Activated CD4-positive, alpha-beta memory T cell treated with anti-CD3 and anti-CD28 coated beads, Interleukin-2, amount 10 ng/mL, durations not matched to agents 7 days and 5 days (primary cell): ENCODE measurements at regions not wholly inside any gene's neighbourhood (a gene's known extent, or its start where the extent isn't known, plus 50 kb on each side); places are given as distances from the start of the nearest gene placed in this dataset.

ENCODE experiments used
- CTCF ChIA-PET: fragments of 350-600 bp; sonication (Branson Sonifier 250); formaldehyde crosslinking; loops from one replicate; lab custom pipeline; 2021; ENCODE audit warnings: antibody characterized with exemption, inconsistent platforms; lab: Charles Lee
- POLR2A ChIA-PET: fragments of 350-600 bp; sonication (Branson Sonifier 250); formaldehyde crosslinking; loops from one replicate; lab custom pipeline; 2021; ENCODE audit warnings: antibody characterized with exemption; lab: Charles Lee
- DNase-seq: peaks from one replicate; pipeline ENCODE4 v3.0.0-alpha.2; 2020
- H3K27ac Mint-ChIP-seq: one replicate; pipeline ENCODE4 v1.8.0; 2021; ENCODE audit warnings: mild to moderate bottlenecking, mixed read lengths
- H3K27me3 Mint-ChIP-seq: one replicate; pipeline ENCODE4 v1.8.0; 2021; ENCODE audit warnings: mixed read lengths
- H3K36me3 Mint-ChIP-seq: one replicate; pipeline ENCODE4 v1.8.0; 2021; ENCODE audit warnings: low read depth, mixed read lengths
- H3K4me1 Mint-ChIP-seq: one replicate; pipeline ENCODE4 v1.8.0; 2021; ENCODE audit warnings: mixed read lengths
- H3K4me3 Mint-ChIP-seq: one replicate; pipeline ENCODE4 v1.8.0; 2021; ENCODE audit warnings: mild to moderate bottlenecking, mixed read lengths
- H3K9me3 Mint-ChIP-seq: one replicate; pipeline ENCODE4 v1.8.0; 2021; ENCODE audit warnings: mixed read lengths

DNA sequence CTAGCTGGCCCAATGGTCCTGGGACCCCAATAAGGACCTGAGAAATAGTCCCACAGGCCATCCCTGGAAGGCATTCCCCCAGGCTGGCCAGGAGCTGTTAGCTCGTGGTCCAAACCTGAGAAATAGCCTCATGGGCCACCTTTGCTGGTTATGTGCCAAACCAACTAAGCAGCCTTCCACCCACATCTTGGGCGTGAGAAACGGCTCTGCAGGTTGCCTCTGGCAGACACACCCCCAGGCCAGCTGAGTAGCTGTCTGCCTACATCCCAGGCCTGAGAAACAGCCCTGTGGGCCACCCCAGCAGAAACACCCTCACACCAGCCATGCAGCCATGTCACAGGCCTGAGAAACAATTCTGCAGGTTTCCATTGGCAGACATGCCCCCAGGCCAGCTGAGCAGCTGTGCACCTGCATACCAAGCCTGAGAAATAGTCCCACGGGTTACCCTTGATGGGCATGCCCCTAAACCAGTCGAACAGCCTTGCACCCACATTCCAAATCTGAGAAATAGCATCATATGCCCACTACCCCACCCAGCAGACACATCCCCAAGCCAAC, 567.8 kb upstream of the ID4 start:
- ChIA-PET CTCF (no interaction called here), POLR2A (no interaction called here)
- H3K9me3 Mint-ChIP-seq = peaks cover 5% of the 10 kb centered on the region

DNA sequence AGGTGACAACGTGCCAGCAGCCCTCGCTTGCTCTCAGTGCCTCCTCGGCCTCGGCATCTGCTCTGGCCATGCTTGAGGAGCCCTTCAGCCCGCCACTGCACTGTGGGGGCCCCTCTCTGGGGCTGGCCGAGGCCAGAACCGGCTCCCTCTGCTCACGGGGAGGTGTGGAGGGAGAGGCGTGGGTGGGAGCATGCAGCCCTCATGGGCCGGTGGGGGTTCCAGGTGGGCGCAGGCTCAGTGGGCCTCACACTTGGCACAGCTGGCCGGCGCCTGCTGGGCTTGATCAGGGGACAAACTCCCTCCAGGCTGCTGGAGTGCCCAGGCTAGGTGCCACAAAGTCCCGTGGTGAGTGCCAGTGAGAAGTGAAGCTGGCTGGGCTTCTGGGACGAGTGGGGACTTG, 566.6 kb upstream of the ID4 start:
- CTCF ChIA-PET = no interaction called here

More for the DNA sequence above, 567.8 kb upstream of the ID4 start:
- Mint-ChIP-seq H3K4me3 (no peak overlapping the region), H3K27me3 (no peaks in the 10 kb centered on the region), H3K4me1 (no peaks in the 10 kb centered on the region), H3K36me3 (no peaks in the 10 kb centered on the region), H3K27ac (no peak overlapping the region)
- DNase-seq = no peak

DNA sequence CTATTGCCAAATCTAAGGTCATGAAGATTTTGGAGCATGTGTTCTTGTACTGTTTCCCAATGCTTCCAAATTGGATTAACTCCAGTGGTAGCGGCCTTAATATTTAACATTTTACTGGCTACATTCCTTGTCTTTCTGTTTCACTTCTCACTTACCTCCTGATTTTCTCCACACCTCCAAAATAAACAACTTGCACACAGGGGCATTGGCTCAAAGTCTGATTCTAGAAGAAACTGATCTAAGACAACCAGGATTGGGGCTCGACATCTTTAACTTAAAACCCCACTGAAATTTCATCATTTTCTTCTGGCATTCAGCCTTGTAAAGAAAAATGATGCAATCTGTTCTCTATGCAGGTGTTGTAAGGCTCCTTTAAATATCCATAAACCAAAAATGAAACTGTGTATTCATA, 557.9 kb upstream of the ID4 start:
- no peak overlapping the region for H3K4me3 Mint-ChIP-seq
- no peaks in the 10 kb centered on the region for H3K27me3 Mint-ChIP-seq
- peaks cover 4% of the 10 kb centered on the region for H3K9me3 Mint-ChIP-seq
- POLR2A ChIA-PET = no interaction called here
- DNase-seq = no peak
- H3K27ac Mint-ChIP-seq = no peak overlapping the region
- H3K36me3 Mint-ChIP-seq = no peaks in the 10 kb centered on the region
- H3K4me1 Mint-ChIP-seq = no peaks in the 10 kb centered on the region
- CTCF ChIA-PET = no interaction called here

More for the DNA sequence above, 566.6 kb upstream of the ID4 start:
- DNase-seq = no peak
- Mint-ChIP-seq H3K36me3 (no peaks in the 10 kb centered on the region), H3K27ac (no peak overlapping the region), H3K4me1 (no peaks in the 10 kb centered on the region), H3K27me3 (no peaks in the 10 kb centered on the region), H3K4me3 (no peak overlapping the region), H3K9me3 (peaks cover 5% of the 10 kb centered on the region)
- POLR2A ChIA-PET = no interaction called here

DNA sequence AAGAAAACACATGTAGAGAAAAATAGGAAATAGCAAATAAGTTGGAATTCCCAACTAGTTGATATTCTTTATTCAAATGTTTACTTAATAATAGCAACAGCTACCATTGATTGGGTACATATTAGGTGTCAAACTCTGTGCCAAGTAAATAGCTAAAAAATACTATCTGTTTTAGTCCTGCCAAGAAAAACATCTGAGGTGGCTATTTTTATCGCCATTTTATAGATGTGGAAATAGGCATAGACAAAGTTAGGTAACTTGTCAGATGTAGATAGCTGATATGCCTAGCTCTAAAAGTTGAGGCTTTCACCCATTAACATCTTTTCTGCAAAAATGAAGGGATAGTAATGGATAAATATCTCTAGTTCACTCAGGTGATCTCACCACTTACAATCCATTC, 549.2 kb upstream of the ID4 start:
- Mint-ChIP-seq H3K4me1 (no peaks in the 10 kb centered on the region), H3K4me3 (no peak overlapping the region), H3K36me3 (no peaks in the 10 kb centered on the region), H3K9me3 (peaks cover 8% of the 10 kb centered on the region), H3K27ac (no peak overlapping the region), H3K27me3 (no peaks in the 10 kb centered on the region)
- ChIA-PET CTCF (no interaction called here), POLR2A (no interaction called here)
- no peak for DNase-seq

DNA sequence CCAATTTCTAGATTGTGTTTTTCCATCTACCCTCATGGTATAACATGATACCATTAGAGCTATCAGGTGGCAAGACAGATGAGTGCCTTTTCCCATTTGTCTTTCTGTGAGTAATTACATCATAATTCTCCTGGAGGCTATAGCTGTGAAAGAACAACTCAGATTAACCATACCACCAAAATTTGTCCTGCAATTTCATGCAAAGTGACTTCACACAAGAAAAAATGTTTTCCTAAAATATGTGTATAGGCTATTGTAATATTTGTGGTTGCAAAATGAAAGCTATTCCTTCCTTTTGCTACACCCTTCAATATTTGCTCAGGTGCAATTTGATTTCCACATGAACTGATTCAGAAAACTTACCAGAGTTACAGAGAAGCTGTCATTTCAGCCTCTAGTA, 547.7 kb upstream of the ID4 start:
- DNase-seq = no peak
- no peak overlapping the region for H3K27ac Mint-ChIP-seq
- no peaks in the 10 kb centered on the region for H3K27me3 Mint-ChIP-seq
- ChIA-PET CTCF (no interaction called here), POLR2A (no interaction called here)
- H3K4me1 Mint-ChIP-seq = no peaks in the 10 kb centered on the region
- H3K36me3 Mint-ChIP-seq = no peaks in the 10 kb centered on the region
- H3K9me3 Mint-ChIP-seq = peaks cover 10% of the 10 kb centered on the region
- H3K4me3 Mint-ChIP-seq = no peak overlapping the region

DNA sequence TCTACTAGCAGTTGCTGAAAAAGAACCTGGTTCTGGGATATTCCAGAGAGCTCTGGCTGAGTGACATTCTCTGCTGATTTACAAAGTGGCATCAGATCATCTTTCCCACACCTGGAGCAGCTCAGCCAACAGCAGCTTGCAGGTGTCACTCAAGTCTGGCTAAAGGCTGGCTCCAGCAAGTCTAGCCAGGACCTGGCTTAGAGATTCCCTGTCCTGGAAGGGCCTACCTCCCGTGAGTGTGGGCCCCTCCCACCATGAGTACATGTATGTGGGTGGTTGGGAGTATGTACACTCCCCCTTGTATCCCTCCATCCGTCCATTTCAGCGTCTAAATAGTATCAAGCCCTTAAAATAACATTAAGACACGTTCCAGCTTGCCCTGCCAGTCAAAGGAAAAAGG, 539.3 kb upstream of the ID4 start:
- Mint-ChIP-seq H3K27me3 (no peaks in the 10 kb centered on the region), H3K36me3 (no peaks in the 10 kb centered on the region), H3K9me3 (peaks cover 5% of the 10 kb centered on the region), H3K4me3 (no peak overlapping the region), H3K4me1 (no peaks in the 10 kb centered on the region), H3K27ac (no peak overlapping the region)
- ChIA-PET CTCF (no interaction called here), POLR2A (no interaction called here)
- DNase-seq = no peak

DNA sequence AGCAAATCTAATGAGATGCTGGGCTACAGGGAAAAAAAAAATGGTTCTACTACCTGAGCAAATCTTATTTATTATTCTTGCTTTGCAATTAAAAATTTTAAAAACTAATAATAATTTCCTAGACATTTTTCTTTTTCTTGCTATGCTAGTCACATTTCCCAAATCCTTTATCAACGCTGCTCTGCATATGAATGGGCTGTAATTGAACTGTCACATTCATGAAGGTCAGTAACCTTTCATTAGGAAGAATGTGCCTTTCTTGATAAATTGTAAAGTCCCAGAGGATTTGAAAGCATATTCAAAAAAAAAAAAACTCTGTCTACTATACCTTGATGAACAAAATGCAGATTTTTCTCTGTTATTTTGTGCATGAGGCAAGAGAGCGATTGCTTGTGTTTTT, 538.7 kb upstream of the ID4 start:
- POLR2A ChIA-PET = no interaction called here
- H3K4me1 Mint-ChIP-seq = no peaks in the 10 kb centered on the region
- no peaks in the 10 kb centered on the region for H3K27me3 Mint-ChIP-seq
- no peaks in the 10 kb centered on the region for H3K36me3 Mint-ChIP-seq
- peaks cover 6% of the 10 kb centered on the region for H3K9me3 Mint-ChIP-seq
- CTCF ChIA-PET = no interaction called here
- no peak overlapping the region for H3K4me3 Mint-ChIP-seq
- no peak for DNase-seq
- H3K27ac Mint-ChIP-seq = no peak overlapping the region

DNA sequence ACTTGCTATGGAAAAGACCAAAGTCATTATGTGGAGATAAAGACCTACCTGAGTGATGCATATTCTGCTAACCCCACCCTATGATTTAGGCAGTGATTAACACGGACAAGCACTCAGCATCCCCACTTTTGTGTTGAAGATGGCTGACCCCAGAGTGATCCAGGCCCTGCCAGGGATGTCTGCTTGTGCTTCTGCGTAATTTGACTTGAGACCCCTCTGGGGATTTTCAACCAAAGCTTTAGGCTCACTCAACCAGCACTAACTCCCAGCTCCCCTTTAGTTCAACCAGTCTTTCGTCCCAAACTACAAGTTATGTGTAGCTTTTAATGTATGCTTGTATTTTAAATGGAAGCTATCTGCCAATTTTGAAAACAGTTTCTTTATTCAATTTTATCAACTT, 538.0 kb upstream of the ID4 start:
- Mint-ChIP-seq H3K36me3 (no peaks in the 10 kb centered on the region), H3K27me3 (no peaks in the 10 kb centered on the region), H3K4me3 (no peak overlapping the region), H3K4me1 (no peaks in the 10 kb centered on the region), H3K9me3 (peaks cover 4% of the 10 kb centered on the region), H3K27ac (no peak overlapping the region)
- CTCF ChIA-PET = no interaction called here
- POLR2A ChIA-PET = no interaction called here
- DNase-seq = no peak

DNA sequence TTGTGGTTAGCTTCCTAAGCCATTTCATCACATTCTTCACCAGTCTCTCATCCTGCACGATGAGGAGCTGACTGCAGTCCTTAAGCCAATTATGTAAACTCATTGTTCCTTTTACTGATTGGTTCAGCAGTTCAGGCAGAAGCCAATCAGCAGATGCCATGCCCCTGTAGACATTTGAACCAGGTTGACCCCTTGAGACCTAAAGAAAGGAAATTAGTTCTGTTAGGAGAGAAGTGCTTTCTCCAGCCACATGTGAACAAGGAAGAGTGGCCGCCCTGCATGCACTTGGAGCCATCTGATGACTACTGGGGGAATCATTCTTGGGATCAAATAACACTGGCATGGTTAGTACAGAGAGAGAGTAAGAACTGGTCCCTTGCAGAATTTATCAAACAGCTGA, 535.2 kb upstream of the ID4 start:
- ChIA-PET CTCF (interaction anchor here (0.6 kb wide), 1 partner anchor 14 kb away, joined by 5 read pairs; no protein-coding TSS in a partner anchor), POLR2A (no interaction called here)
- no peak overlapping the region for H3K4me3 Mint-ChIP-seq
- no peak overlapping the region for H3K27ac Mint-ChIP-seq
- H3K4me1 Mint-ChIP-seq = no peaks in the 10 kb centered on the region
- DNase-seq = no peak
- no peaks in the 10 kb centered on the region for H3K27me3 Mint-ChIP-seq
- H3K9me3 Mint-ChIP-seq = peaks cover 4% of the 10 kb centered on the region
- H3K36me3 Mint-ChIP-seq = no peaks in the 10 kb centered on the region

DNA sequence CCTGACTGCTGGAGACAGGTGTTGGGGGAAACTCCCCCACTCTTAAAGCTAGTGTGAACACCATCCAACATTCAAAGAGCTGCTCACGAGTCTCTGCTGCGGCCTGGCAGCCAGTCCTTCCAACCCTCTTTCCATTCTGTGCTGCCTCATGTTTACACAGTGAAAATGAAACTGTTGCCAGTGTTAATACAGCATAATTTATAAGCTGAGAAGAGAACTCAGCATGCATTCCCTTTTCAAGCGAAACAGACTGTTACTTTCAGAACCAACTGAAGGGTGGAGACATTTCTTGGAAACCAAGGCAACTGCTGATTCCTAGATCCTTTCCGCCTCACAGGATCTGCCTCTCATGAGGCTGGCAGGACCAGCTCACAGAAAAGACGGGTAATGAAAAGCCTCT, 533.8 kb upstream of the ID4 start:
- Mint-ChIP-seq H3K4me3 (no peak overlapping the region), H3K27me3 (no peaks in the 10 kb centered on the region), H3K36me3 (no peaks in the 10 kb centered on the region), H3K4me1 (no peaks in the 10 kb centered on the region), H3K27ac (no peak overlapping the region), H3K9me3 (peaks cover 4% of the 10 kb centered on the region)
- POLR2A ChIA-PET = no interaction called here
- CTCF ChIA-PET = no interaction called here
- DNase-seq = no peak

DNA sequence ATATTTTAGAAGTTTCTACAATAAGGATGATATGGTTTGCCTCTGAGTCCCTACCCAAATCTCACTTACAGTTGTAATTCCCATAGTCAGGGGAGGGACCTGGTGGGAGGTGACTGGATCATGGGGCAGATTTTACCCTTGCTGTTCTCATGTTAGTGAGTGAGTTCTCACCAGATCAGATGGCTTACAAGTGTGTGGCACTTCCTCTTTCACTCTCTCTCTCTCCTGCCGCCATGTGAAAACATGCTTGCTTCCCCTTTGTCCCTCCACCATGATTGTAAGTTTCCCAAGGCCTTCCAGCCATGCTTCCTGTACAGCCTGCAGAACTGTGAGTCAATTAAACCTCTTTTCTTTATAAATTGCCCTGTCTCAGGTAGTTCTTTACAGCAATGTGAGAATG, 527.5 kb upstream of the ID4 start:
- no peak overlapping the region for H3K27ac Mint-ChIP-seq
- no peaks in the 10 kb centered on the region for H3K27me3 Mint-ChIP-seq
- ChIA-PET CTCF (no interaction called here), POLR2A (no interaction called here)
- peaks cover 15% of the 10 kb centered on the region for H3K9me3 Mint-ChIP-seq
- H3K4me1 Mint-ChIP-seq = no peaks in the 10 kb centered on the region
- H3K36me3 Mint-ChIP-seq = no peaks in the 10 kb centered on the region
- H3K4me3 Mint-ChIP-seq = no peak overlapping the region
- no peak for DNase-seq

DNA sequence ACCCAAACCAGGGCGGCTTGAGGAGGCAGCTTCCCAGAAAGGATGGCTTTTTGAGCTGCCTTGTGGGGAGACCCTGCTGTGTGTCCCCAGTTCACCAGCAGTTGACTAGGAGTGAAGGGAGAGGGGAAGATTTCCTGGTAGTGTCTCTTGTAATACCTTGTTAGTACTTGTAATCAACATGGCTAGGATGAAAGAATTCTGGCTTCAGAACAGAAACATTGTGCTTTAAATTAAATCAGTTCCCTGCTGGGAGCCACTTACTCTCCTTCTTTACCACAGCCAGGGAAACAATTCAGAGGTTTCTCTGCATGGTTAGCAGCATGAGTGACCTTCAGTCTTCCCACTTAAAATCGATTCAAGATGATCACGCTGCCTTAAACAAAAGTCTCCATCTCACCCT, 525.4 kb upstream of the ID4 start:
- Mint-ChIP-seq H3K27ac (no peak overlapping the region), H3K4me1 (no peaks in the 10 kb centered on the region), H3K9me3 (peaks cover 15% of the 10 kb centered on the region), H3K36me3 (no peaks in the 10 kb centered on the region), H3K27me3 (no peaks in the 10 kb centered on the region), H3K4me3 (no peak overlapping the region)
- no peak for DNase-seq
- ChIA-PET CTCF (no interaction called here), POLR2A (no interaction called here)

DNA sequence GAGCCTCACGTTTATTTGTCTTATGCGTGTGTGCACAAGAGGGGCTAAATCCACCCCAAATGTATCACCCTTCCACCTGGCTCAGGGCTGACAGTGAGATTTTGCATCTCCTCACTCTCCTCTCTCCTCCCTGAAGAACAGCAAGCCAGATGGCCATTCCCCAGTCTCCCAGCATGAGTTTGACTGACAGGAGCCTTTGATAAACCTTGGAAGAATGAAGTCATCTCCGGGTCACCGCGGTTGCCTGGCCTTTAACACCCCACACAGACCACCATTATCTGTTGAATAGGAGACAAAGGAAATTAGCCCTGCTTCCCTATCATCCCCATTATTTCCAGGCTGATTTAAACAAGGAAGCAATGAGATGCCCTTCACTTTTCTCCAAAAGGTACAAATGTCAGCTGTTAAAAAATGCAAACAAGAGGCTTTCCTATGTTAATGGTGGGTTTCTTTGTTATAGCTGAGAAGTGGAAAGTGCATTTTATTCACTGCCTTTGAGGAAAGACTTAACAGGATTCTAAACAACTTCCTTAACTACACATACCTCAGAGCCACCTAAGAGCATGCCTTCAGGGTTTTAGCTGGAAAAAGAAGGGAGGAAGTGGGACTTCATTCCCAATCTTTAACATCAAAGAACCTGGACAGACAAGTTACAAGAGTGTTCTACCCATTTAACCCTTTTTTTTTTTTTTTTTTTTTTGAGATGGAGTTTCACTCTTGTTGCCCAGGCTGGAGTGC, 524.8 kb upstream of the ID4 start:
- Mint-ChIP-seq H3K4me3 (no peak overlapping the region), H3K4me1 (no peaks in the 10 kb centered on the region), H3K9me3 (peaks cover 15% of the 10 kb centered on the region), H3K27me3 (no peaks in the 10 kb centered on the region), H3K27ac (no peak overlapping the region), H3K36me3 (no peaks in the 10 kb centered on the region)
- ChIA-PET CTCF (no interaction called here), POLR2A (no interaction called here)
- no peak for DNase-seq

DNA sequence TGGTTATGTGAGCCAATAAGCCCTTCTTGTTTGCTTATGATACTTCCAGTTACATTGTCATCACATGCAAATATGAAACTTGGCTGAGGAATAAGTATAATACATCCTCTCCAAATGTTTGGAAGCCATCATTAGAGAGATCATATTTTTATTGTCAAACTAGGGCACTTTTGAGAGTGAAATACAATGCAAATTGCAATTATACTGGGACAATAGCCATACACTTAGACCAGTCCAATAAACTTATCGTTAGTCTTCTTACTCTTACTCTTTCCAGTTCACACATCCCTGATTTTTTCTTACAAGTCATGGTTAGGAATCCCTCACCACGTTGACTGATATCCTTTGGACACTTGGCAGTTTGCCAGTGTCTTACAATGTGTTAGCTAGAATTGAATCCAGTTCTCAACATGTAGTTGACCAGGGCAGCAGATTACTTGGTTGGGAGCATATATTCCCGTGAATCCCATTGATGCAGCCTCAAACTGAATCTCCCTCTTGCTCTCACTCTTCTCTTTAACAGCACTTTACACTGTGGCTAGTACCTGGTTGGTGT, 519.7 kb upstream of the ID4 start:
- no peaks in the 10 kb centered on the region for H3K4me1 Mint-ChIP-seq
- CTCF ChIA-PET = interaction anchor here (0.6 kb wide), 1 partner anchor 1871 kb away, joined by 3 read pairs; no protein-coding TSS in a partner anchor
- no peak for DNase-seq
- no peak overlapping the region for H3K27ac Mint-ChIP-seq
- no peaks in the 10 kb centered on the region for H3K27me3 Mint-ChIP-seq
- POLR2A ChIA-PET = no interaction called here
- H3K4me3 Mint-ChIP-seq = no peak overlapping the region
- peaks cover 9% of the 10 kb centered on the region for H3K9me3 Mint-ChIP-seq
- no peaks in the 10 kb centered on the region for H3K36me3 Mint-ChIP-seq
